Stimulated activated CD4-positive, alpha-beta T cell treated with anti-CD3 and anti-CD28 coated beads, Interleukin-15, amount 100 ng/mL, for 1 hour (primary cell): ENCODE measurements at regions not wholly inside any gene's neighbourhood (a gene's known extent, or its start where the extent isn't known, plus 50 kb on each side); places are given as distances from the start of the nearest gene placed in this dataset.
A peak's percentile ranks its signal among the peaks of the same experiment; 100 is the strongest.

ENCODE experiments used
- DNase-seq, 2 donors: peaks; one replicate each; pipeline ENCODE4 v3.0.0-alpha.2; 2020; ENCODE audit warnings: low read depth in 1 of 2, low spot score in 1 of 2

GRCh38 chr22:45094825-45095224, 68.9 kb upstream of the NUP50 start:
- DNase-seq, result no peak

DNA sequence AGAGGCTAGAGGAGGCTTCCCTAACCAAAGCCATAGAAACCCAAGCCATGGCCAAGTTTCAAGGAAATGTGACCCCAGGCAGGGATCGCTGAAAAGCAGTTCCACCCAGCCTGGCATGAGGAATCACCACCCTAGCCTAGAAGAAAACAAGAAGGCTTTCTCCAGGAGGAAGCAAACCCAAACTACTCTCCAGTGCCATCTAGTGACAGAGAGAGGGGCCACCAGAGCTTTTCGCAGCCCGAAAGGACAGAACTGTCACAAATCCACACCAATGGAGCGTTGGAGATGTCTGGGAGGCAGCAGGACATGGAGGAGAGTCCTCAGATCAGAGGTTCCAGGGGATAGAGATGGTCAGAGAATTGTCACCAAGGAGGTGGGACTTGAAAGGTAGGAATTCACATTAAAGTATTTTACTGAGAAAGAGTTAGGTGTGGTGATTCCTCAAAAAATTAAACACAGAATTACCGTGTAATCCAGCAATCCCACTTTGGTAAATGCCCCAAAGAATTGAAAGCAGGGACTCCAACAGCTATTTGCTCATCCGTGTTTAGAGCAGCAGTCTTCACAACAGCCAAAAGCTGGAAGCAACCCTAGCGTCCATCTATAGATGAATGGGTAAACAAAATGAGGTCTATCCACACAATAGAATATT, 67.3 kb upstream of the NUP50 start:
- DNase-seq, result peak in 1 of 2 donors; percentile 16

- DNase-seq, result no peak
Measured at GRCh38 chr22:45097061-45097460, 66.7 kb upstream of the NUP50 start.

DNA sequence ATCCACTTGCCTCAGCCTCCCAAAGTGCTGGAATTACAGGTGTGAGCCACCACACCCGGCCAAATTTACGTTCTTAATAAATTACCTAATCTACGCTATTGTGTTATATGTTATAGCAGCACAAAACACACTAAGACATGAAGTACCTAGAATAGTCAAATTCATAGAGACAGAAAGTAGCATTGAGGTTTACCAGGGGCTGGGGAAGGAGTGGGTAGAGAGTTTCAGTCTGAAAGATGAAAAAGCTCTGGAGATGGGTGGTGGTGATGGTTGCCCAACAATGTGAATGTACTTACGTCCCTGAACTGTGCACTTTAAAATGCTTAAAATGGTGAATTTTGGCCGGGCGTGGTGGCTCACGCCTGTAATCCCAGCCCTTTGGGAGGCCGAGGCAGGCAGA, 65.7 kb upstream of the NUP50 start:
- DNase-seq, result no peak

GRCh38 chr22:45099961-45100360, 63.8 kb upstream of the NUP50 start:
- DNase-seq, result no peak

DNA sequence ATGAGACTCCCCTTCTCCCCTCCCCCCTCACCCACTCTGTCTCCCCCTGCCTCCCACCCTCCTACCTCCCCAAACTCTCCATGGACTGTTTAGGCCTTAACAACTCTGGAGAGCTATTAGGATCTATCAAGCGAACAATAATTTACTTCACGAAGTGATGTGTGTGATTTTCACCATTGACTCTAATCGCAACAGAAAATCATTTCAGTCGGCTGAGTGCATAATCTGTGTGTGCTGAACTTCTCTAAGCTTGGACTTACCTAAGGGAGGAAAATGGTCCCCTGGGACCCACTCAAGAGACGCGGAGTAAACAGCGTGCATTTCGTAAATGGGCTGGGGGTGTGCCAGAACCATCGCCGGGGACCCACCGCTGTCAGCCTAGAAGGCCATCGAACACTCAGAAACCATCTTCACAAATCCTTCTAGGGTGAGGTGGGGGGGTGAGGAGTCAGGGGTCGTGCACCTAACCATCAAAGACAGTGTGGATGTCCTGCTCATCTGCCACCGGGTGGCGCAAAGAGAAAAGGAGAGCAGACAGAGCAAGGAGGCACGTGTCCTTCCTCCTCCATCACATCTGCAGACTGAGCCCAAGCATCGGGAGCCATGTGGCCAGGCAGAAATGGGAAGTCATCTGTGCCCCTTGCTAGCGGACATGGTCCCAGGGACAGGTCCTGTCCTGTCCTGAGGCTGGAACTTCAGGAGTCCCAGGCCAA, 62.1 kb upstream of the NUP50 start:
- no peak for DNase-seq

DNA sequence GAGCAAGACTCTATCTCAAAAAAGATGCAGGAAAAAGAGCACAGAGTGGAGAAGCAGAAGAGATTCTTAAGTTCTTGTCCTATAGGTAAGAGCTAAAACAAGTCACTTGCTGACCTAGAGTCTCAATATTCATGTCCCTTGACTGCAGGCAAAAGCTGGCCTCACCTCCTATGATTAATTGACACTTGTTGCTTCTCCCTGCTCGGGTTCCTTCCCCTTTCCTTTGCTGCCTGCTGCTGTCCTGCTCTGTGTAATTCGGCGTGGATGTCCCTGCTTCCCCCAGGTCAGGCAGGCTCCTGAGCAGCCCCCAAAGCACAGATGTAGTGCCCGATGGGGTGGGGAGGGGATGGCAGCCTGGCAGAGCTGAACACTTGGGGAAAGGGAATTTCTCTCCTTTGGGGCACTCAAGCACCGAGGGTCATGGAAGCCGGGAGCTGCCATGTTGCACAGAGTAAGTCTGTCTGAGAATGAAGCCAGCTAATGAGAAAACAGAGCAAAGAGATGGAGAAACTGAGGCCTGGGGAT, 60.8 kb upstream of the NUP50 start:
- DNase-seq, result no peak

DNA sequence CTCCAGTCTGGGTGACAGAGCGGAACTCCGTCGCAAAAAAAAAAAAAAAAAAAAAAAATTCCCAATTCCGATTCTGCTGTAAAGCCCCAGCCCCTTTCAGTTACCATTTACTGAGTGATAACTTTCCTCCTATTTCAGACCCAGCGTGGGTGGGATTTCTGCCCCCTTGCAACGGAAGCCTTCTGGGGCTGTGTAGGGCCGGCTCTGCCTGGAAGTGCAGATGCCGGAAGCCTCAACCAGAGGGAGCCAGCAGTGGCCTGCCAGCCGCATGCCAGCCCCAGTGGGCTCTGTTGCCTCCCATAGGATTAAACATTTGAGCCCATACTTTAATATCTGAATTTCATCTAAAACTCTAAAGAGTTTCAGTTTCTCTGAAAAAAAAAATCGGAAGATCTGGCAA, 60.0 kb upstream of the NUP50 start:
- DNase-seq, result no peak

DNA sequence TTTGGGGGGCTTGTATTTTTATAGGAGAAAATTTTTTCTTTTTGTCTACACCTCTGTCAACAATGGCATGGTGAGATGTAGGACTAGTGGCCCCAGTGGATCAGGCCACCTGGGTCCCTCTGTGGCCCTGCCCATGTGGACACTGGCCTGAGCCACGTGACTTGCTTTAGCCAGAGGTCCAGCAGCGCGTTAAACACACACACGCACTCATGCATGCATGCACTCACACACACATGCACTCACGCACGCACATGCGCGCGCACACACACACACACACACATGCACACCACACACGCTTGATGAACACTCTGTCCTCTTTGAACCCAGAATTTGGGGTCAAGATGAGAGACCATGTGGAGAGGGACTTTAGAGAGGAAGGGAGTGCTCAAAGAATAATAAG, 59.4 kb upstream of the NUP50 start:
- DNase-seq, result no peak

DNA sequence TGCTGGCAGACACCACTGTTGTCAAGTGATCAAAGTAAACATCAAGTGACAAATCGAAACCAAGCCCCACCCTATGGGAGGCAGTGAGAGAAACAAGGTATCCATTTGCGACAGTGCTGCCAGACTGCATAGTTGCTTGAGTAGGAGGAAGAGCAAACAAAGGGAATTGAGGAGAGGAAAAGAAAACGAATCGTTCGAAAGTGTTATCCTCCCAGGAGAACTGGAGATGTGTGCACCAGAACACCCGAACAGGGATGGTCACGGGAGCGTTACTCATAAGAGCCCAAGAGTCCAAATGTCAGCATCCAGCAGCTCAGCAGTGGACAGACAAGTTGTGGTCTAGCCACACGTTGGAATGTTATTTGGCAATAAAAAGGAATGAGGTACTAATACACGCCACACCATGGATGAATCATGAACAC, 58.4 kb upstream of the NUP50 start:
- no peak for DNase-seq

GRCh38 chr22:45107671-45108070, 56.1 kb upstream of the NUP50 start:
- DNase-seq, result no peak

DNA sequence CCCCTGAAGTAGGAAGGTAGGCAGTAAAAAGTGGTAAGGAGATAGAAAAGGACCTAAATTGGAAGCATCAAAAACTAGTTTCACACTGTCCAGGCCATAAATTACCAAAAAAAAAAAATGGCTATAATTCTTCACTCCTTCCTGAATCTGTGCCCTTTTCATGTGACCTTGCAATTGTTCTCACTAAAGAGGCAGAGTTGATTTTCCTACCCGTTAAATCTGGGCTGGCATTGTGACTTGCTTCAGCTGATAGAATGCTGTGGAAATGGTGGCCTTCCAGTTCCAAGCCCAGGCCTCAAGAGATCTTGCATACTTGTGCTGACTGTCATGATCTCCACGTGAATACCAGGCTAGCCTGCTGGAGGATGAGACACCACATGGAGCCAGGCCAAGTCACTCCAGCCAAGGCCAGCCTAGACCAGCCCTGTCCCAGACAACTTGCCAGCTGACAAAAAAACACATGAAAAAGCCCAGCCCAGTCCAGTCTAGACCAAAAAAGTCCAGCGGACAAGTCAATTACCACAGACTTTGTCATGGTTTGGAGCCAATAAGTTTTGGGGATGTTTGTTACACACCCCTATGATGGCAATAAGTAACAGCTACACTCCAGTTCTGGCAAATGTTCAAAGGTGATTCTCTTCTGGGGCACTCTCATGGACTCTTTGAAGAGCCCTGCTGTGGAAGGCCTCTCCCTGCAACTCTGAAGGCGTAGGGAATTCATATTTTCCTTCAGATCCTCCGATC, 51.4 kb upstream of the NUP50 start:
- no peak for DNase-seq
